OCI-LY3 (cell line): ENCODE measurements at regions not wholly inside any gene's neighbourhood (a gene's known extent, or its start where the extent isn't known, plus 50 kb on each side); places are given as distances from the start of the nearest gene placed in this dataset.
"Not testable (repeated sequence)": the region's sequence is repeated elsewhere in the genome, so short reads cannot be mapped to it uniquely, and the experiment has no call there.

Experiments used
- H2AFZ ChIP-seq: fragments of 200-600, 300-600 bp; shearing (Covaris generic); 2 replicates; pipeline ENCODE4 v1.6.0; 2014; ENCODE audit warnings: antibody characterized with exemption, low read depth, low read length
- H3K27ac ChIP-seq: fragments of 200-600, 300-600 bp; sonication (generic); 2 replicates; pipeline ENCODE4 v1.5.1; 2014; ENCODE audit warnings: mild to moderate bottlenecking, low read length, moderate library complexity, mixed read lengths
- H3K27me3 ChIP-seq: fragments of 200-600, 300-600 bp; sonication (generic); 2 replicates; pipeline ENCODE4 v1.6.1; 2014; ENCODE audit warnings: low read depth, low read length, mixed read lengths
- H3K36me3 ChIP-seq: fragments of 200-600, 300-600 bp; sonication (generic); replicated peaks from 2 replicates; pipeline ENCODE3; 2014; ENCODE audit warnings: low read depth, low read length, mixed read lengths
- H3K4me1 ChIP-seq: fragments of 300-600, 200-600 bp; sonication (generic); 2 replicates; pipeline ENCODE4 v1.6.1; 2014; ENCODE audit warnings: low read length, mixed read lengths
- H3K4me2 ChIP-seq: fragments of 200-600, 300-600 bp; sonication (generic); 2 replicates; pipeline ENCODE4 v1.6.1; 2014; ENCODE audit warnings: low read length, mixed read lengths
- H3K4me3 ChIP-seq: fragments of 300-600, 200-600 bp; sonication (generic); 2 replicates; pipeline ENCODE4 v1.5.1; 2014; ENCODE audit warnings: antibody characterized with exemption, mild to moderate bottlenecking, low read length, moderate library complexity
- H3K79me2 ChIP-seq: fragments of 300-600, 200-600 bp; shearing (Covaris generic); 2 replicates; pipeline ENCODE4 v1.6.1; 2014; ENCODE audit warnings: mild to moderate bottlenecking, low read length, mixed read lengths
- H3K9ac ChIP-seq: fragments of 300-600, 200-600 bp; shearing (Covaris generic); 2 replicates; pipeline ENCODE4 v1.6.0; 2014; ENCODE audit warnings: mild to moderate bottlenecking, low read length, moderate library complexity
- H3K9me3 ChIP-seq: fragments of 200-600, 300-600 bp; shearing (Covaris generic); 2 replicates; pipeline ENCODE4 v1.6.1; 2014; ENCODE audit warnings: low read length, mixed read lengths; ENCODE audit not compliant: insufficient read depth
- H4K20me1 ChIP-seq: fragments of 200-600, 300-600 bp; sonication (generic); 2 replicates; pipeline ENCODE4 v1.6.1; 2016; ENCODE audit warnings: low read length, mixed read lengths; ENCODE audit not compliant: insufficient read depth
- EZH2phosphoT487 ChIP-seq: fragments of 200-600 bp; shearing (Covaris generic); IDR thresholded peaks from 2 replicates; pipeline ENCODE4 v1.6.1; 2018; ENCODE audit warnings: antibody characterized with exemption, mixed run types, low read depth
- TF ChIP-seq, protein P1 (sequence below): fragments of 200-600, 300-600 bp; sonication (generic); IDR thresholded peaks from 2 replicates; pipeline ENCODE4 v1.5.1; 2014; ENCODE audit warnings: antibody characterized with exemption, low read length, low read depth

- Histone ChIP-seq H3K27me3 (no peaks in the 10 kb centered on the region), H3K4me1 (peaks cover 5% of the 10 kb centered on the region), H2AFZ (no peak overlapping the region), H4K20me1 (no peaks in the 10 kb centered on the region), H3K79me2 (no peaks in the 10 kb centered on the region), H3K4me3 (no peak overlapping the region), H3K9ac (no peak overlapping the region), H3K9me3 (no peaks in the 10 kb centered on the region), H3K36me3 (no peaks in the 10 kb centered on the region), H3K4me2 (peak overlapping the region; percentile 15; the same call in 1 of the 2 replicates), H3K27ac (no peak overlapping the region)
- TF ChIP-seq, protein P1, sequence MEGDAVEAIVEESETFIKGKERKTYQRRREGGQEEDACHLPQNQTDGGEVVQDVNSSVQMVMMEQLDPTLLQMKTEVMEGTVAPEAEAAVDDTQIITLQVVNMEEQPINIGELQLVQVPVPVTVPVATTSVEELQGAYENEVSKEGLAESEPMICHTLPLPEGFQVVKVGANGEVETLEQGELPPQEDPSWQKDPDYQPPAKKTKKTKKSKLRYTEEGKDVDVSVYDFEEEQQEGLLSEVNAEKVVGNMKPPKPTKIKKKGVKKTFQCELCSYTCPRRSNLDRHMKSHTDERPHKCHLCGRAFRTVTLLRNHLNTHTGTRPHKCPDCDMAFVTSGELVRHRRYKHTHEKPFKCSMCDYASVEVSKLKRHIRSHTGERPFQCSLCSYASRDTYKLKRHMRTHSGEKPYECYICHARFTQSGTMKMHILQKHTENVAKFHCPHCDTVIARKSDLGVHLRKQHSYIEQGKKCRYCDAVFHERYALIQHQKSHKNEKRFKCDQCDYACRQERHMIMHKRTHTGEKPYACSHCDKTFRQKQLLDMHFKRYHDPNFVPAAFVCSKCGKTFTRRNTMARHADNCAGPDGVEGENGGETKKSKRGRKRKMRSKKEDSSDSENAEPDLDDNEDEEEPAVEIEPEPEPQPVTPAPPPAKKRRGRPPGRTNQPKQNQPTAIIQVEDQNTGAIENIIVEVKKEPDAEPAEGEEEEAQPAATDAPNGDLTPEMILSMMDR, result peak; percentile 87
- no peak for TF ChIP-seq EZH2phosphoT487
These were observed 946.0 kb downstream of the FAM181B start for GRCh38 chr11:81787584-81788049.

DNA sequence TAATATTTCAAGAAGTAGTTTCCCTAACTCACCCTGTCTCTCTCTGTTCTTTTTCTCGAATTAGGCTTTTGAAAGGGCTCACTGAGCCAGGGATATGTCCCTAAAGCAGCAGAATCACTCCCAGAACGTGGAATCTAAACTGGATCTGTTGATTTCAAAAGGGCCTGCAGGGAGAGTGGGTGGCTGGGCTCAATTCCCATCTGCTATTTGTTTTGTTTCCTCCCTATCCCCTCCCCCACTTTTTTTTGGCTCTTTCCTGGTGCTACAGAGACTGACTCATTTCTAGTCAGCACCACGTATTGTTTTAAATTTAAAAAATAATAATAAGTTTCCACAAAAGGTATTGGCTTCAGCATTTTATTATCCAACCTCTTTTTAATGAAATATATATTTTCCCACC is 961.5 kb downstream of the FAM181B start:
- H2AFZ ChIP-seq, result no peak overlapping the region
- TF ChIP-seq EZH2phosphoT487, result no peak
- TF ChIP-seq, protein P1, result no peak
- H3K9ac ChIP-seq, result no peak overlapping the region

DNA sequence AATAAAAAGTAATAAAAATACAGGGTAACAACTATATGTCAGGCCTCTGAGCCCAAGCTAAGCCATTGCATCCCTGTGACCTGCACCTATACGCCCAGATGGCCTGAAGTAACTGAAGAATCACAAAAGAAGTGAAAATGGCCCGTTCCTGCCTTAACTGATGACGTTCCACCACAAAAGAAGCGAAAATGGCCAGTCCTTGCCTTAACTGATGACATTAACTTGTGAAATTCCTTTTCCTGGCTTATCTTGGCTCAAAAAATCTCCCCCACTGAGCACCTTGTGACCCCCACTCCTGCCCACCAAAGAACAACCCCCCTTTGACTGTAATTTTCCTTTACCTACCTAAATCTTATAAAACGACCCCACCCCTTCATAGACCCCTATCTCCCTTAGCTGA is 963.8 kb downstream of the FAM181B start:
- not testable (repeated sequence) for H3K4me2 ChIP-seq, H2AFZ ChIP-seq, H3K27ac ChIP-seq, H3K9me3 ChIP-seq, H3K9ac ChIP-seq, H3K4me3 ChIP-seq, H3K4me1 ChIP-seq, H3K36me3 ChIP-seq, H3K27me3 ChIP-seq, H4K20me1 ChIP-seq, H3K79me2 ChIP-seq

More for the DNA sequence above, 961.5 kb downstream of the FAM181B start:
- H3K36me3 ChIP-seq, result no peaks in the 10 kb centered on the region
- H3K27me3 ChIP-seq, result no peaks in the 10 kb centered on the region
- no peak overlapping the region for H3K4me3 ChIP-seq
- no peak overlapping the region for H3K4me2 ChIP-seq
- H3K79me2 ChIP-seq, result no peaks in the 10 kb centered on the region
- no peaks in the 10 kb centered on the region for H3K9me3 ChIP-seq
- H3K27ac ChIP-seq, result no peak overlapping the region
- no peaks in the 10 kb centered on the region for H3K4me1 ChIP-seq
- no peaks in the 10 kb centered on the region for H4K20me1 ChIP-seq

GRCh38 chr11:81756864-81757595 is 976.6 kb downstream of the FAM181B start:
- Histone ChIP-seq H3K4me1 (no peaks in the 10 kb centered on the region), H3K36me3 (no peaks in the 10 kb centered on the region), H3K27me3 (no peaks in the 10 kb centered on the region), H3K9ac (no peak overlapping the region), H3K79me2 (no peaks in the 10 kb centered on the region), H3K27ac (no peak overlapping the region), H4K20me1 (no peaks in the 10 kb centered on the region), H2AFZ (no peak overlapping the region), H3K4me2 (no peak overlapping the region), H3K9me3 (no peaks in the 10 kb centered on the region), H3K4me3 (no peak overlapping the region)
- TF ChIP-seq, protein P1, result no peak
- no peak for TF ChIP-seq EZH2phosphoT487
